GM18909 (cell line): ENCODE measurements at regions not wholly inside any gene's neighbourhood (a gene's known extent, or its start where the extent isn't known, plus 50 kb on each side); places are given as distances from the start of the nearest gene placed in this dataset.
A peak's percentile ranks its signal among the peaks of the same experiment; 100 is the strongest.
"Not testable (repeated sequence)": the region's sequence is repeated elsewhere in the genome, so short reads cannot be mapped to it uniquely, and the experiment has no call there.

Experiments
- ATAC-seq: cut with Tn5 transposase; IDR thresholded peaks from one replicate; pipeline ENCODE4 v1.9.1; 2021; ENCODE audit warnings: mild to moderate bottlenecking; ENCODE audit not compliant: unreplicated experiment, poor library complexity

GRCh38 chr1:173392895-173393658, 84.1 kb upstream of the PRDX6 start:
- ATAC-seq = no peak

DNA sequence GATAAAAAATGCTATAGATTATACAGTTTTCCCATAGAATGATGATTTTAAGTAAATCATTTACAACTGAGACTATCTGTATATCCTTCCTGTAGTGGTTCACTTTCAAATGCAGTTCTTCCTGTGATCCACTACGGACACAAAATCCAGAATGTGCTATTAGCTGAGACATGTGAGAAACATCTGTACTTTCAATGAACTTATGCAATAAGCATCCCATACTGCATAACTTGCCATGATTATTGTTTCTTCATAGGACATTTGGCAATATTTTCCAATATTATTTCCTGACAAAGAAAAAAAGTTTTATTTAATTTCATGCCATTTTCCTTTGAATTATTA, 83.5 kb upstream of the PRDX6 start:
- no peak for ATAC-seq

- not testable (repeated sequence) for ATAC-seq
These were observed 82.3 kb upstream of the PRDX6 start for GRCh38 chr1:173394813-173395212.

- ATAC-seq = no peak
These were observed 81.4 kb upstream of the PRDX6 start for GRCh38 chr1:173395762-173396161.

DNA sequence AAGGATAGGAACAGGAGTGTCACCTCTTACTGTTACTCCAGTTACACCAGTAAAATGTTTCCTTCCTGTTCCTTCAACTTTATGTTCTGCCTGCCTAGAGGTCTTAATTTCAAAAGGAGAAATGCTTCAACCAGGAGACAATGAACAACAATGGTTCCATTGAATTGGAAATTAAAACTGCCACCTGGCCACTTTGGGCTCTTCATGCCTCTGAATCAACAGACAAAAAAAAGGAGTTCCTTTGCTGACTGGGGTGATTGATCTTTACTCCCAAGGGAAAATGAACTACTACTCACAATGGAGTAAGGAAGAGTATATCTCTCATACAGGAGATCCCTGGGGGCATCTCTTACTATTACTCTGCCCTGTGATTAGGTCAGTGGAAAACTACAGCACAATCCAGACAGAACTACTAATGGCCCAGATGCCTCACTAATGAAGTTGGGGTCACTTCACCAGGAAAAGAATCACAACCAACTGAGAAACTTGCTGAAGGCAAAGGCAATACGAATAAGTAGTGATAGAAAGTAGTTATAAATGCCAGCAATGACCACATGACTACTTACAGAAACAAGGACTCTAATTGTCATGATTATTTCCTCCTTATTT, 76.6 kb upstream of the PRDX6 start:
- ATAC-seq = no peak

- ATAC-seq = no peak
These were observed 73.1 kb upstream of the PRDX6 start for GRCh38 chr1:173403996-173404395.

- ATAC-seq = no peak
These were observed 71.9 kb upstream of the PRDX6 start for GRCh38 chr1:173405281-173405680.

DNA sequence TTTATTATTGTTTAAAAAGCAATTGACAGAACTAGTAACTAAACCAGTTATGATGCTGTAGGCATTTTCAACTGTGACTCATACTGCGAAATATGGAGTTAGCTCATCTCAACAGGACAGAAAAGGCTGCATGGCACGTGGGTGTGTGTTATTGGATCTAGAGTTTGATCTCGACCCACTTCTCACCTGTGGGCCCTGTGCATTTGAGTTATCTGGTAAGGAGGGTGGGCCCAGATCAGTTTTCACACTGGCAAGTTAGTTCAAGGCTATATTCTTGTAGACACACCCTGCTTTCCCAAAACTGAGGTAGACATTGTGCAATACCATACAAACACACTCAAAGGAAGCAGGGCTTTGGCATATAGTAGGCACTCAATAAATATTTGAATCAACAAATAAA, 71.3 kb upstream of the PRDX6 start:
- no peak for ATAC-seq

DNA sequence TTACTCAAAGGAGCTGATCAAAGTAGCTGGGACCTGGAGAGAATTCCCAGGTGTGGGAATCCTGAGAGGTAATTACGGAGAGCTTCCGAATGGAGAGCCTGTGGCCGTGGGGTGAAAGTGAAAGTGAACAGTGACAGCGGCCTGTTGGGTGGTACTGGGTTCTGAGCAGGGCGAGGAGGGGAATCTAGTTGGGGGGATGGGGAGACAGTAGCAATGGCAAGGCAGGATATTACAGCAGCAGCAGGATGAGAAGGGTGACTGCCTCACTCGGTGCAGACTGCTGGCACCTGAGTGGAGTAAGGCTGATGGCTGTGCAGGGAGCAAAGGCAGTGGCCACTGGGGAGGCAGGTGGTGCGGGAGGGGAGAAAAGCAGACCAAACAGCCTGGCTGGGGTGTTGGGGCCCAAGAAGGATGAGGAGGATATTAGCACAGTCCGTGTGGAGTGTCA, 70.3 kb upstream of the PRDX6 start:
- no peak for ATAC-seq

DNA sequence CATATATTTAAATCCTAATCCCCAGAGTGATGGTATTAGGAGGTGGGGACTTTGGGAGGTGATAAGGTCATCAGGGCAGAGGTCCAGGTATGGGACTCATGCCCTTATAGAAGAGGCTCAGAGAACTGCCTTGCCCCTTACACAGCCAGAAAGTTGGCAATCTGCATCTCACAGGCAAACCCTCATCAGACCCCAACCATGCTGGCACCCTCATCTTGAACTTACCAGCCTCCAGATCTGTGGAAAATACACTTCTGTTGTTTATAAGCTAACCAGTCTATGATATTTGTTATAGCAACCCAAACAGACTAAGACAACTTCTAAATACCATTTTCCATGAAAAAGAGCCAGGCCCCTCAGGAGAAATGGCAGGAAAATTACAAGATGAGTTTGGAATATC, 69.3 kb upstream of the PRDX6 start:
- ATAC-seq = no peak

DNA sequence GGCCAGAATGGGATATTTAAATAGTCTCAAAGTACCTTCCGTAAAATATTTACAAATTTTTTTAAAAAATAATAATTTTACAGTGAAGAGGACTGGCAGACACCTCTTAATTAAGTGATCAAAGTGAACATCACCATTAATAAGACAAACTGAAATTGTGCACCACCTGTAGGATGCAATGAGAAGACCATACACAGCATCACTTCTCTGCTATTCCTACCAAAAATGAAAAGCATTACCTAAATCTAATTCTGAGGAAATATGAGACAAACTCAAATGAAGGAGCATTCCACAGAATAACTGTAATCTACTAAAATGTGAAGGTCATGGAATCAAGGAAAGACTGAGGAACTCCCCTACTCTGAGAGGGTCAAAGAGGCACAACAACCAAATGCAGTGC, 68.2 kb upstream of the PRDX6 start:
- ATAC-seq = no peak

GRCh38 chr1:173409613-173410012, 67.5 kb upstream of the PRDX6 start:
- no peak for ATAC-seq

DNA sequence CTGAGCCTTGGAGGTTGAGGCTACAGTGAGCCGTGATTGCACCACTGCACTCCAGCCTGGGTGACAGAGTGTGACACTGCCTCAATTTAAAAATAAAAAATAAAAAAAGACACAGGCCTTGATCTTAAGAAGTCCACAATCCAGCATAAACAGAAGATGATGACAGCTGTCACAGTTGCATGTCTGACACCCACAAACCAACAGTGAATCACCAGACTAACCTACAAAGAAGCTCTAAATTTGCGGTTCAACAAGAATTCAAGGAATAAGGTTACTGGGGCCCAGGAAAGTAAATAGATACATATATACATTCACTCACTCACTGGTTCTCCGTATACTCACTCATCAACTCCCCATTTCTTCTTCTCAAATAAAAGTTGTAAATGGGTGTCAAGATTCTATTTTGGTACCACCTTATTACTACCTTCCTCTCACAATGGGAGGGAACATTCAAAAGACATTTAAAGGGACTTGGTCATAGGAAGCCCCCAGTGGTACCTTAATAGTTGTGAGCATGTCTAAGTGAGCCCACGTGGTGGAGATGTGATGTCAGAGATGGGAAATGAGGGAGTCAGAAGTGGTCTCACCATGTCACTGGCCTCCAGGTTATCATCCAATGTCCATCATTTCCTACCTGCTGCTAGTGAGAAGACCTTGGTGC, 66.9 kb upstream of the PRDX6 start:
- ATAC-seq = peak; percentile 11

DNA sequence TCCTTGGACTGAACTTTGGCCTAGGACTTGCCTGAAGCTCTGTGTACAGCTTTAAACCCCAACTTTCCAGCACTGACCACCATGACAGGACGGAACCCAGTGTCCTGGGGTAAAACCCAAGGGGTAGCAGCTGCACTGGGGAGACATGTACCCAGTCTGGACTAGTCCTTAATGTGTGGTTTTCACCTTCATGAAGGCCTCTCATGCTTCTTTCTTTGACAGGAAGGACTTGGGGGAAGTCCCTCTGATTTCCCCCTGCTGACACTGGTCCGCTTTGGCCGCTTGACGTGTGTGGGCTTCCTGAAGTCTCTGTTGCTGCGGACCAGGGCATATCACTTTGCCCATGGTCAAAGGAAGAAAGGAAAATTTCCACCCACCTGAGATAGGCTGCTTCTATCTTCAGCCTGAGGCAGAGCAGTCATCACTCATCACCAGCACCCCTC, 66.3 kb upstream of the PRDX6 start:
- peak; percentile 59 for ATAC-seq

DNA sequence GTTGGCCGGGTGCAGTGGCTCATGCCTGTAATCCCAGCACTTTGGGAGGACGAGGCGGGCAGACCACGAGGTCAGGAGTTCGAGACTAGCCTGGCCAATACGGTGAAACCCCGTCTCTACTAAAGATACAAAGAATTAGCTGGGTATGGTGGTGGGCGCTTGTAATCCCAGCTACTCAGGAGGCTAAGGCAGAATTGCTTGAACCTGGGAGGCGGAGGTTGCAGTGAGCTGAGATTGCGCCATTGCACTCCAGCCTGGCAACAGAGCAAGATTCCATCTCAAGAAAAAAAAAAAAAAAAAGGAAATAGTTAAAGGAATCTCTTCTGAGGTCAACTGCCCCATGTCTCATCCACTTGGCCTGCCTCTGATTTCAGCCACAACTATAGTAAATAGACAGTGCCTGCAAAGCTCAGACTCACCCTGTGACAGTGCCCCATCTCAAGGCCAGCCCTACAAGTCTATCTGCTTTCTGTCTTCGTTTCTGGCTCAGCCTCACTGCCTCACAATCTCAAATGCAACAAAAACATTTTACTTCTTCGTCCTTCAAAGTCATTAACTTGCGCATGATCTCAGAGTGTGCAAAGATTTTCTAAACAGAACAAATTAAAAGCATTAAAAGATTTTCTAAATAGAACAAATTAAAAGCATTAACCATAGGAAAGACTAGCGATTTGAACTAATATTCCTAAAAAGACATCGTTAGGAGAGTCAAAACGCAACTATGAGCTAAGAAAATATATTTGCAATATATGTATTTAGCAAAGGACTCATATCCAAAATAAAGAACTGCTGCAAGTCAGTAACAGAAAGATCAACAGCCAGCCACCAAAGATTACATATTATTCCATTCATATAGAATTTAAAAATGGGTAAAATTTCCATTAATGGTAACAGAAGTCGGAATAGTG, 65.0 kb upstream of the PRDX6 start:
- ATAC-seq = no peak

DNA sequence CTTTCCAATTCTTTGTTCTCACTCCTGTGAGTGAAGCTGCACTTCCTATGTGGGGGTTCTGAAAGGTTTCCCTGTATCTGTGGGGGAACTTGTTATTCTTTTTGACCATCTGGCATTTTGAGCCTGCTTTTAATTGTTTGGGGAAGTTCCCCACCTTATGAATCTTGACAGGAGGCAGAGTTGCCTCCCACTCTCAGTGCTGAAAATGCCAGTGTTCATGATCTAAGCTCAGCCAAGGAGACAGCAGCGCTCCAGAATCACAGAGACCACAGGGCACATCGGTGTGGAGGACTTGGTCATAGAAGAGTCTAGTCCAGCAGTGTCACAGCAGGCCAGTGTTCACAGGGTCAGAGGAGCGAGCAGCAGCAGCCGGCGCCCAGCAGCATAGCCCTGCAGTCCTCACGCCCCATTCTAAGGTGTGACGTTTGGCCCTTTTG, 63.8 kb upstream of the PRDX6 start:
- ATAC-seq = no peak

GRCh38 chr1:173414136-173414535, 63.0 kb upstream of the PRDX6 start:
- peak; percentile 44 for ATAC-seq

- ATAC-seq = no peak
These were observed 62.5 kb upstream of the PRDX6 start for GRCh38 chr1:173414539-173415226.

- peak; percentile 35 for ATAC-seq
These were observed 61.6 kb upstream of the PRDX6 start for GRCh38 chr1:173415490-173415889.

DNA sequence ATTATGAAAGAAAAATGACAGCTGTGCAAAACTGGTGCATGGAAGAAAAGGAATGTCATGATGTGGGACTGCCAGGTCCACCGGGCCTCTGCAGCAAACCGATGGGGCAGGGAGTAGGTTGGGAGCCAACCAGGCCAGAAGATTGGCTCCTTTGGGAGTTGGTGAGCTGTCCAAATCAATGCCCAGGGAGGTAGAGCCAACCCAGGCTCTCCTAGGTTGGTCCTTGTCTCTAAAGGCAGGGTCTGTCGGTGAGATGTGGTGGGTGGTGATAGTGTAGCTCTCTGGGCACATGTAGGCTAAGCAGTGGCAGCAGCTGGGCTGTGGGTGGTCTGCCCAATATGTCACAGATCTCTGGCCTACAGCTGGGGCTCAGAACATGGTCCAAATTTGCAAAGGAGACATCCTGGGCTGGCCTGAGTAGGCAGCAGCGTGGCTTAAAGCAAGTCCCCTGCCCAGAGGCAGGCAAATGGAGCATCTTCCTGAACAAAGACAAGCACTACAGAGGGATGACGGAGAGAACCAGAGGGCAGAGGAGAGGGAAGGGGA, 61.2 kb upstream of the PRDX6 start:
- ATAC-seq = no peak
